ENCODE measurements at regions not wholly inside any gene's neighbourhood (a gene's known extent, or its start where the extent isn't known, plus 50 kb on each side); places are given as distances from the start of the nearest gene placed in this dataset.

DNA sequence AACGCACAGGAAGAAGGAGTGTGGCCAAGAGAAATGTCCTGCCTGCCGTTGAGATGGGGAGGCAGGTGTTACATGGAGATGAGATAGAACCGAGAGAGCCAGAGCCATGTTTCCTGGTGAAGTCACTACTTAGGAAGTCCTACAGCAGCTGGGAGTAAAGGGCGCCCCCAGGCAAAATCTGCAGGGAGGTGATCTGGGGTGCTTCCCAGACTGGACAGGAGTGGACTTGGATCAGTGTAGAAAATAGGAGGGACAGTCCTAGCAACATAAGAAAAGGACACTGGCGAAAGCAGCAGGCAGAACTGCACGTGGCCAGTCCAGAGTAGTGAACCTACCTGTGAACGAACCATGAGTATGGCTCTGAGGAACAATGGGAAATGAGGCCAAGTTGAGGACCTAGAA, 85.3 kb downstream of the CD164 start (continued):
- TF ChIP-seq NPAS2 (CRISPR knock-in tag; IDR thresholded peaks at IDR 0.05; ENCODE audit: borderline replicate concordance) (no peak), HOXB13 (CRISPR knock-in tag; IDR thresholded peaks at IDR 0.05; ENCODE audit: low read depth) (no peak), TP53 (CRISPR knock-in tag; IDR thresholded peaks at IDR 0.05) (no peak), BHLHE40 (IDR thresholded peaks at IDR 0.05; ENCODE audit: low read depth, low read length) (no peak)

GRCh38 chr6:109296452-109296851, 85.8 kb downstream of the CD164 start:
- TF ChIP-seq PHF8 (IDR thresholded peaks at IDR 0.05; ENCODE audit: borderline replicate concordance, low read depth) (no peak), HDAC2 (IDR thresholded peaks at IDR 0.05) (no peak), KDM1A (IDR thresholded peaks at IDR 0.05; ENCODE audit: low read depth) (no peak), E2F6 (IDR thresholded peaks at IDR 0.05; ENCODE audit: borderline replicate concordance, low read depth) (no peak), GATA3 (IDR thresholded peaks at IDR 0.05; ENCODE audit: borderline replicate concordance) (no peak), MAZ (IDR thresholded peaks at IDR 0.05; ENCODE audit: borderline replicate concordance, low read depth, low read length) (no peak), BCL3 (IDR thresholded peaks at IDR 0.05) (no peak), TFCP2L1 (CRISPR knock-in tag; IDR thresholded peaks at IDR 0.05) (no peak), MAFK (IDR thresholded peaks at IDR 0.05; ENCODE audit: partially characterized antibody) (no peak), FOXS1 (CRISPR knock-in tag; IDR thresholded peaks at IDR 0.05) (no peak), EP300 (IDR thresholded peaks at IDR 0.05) (no peak), ELK1 (IDR thresholded peaks at IDR 0.05; ENCODE audit: low read depth, low read length) (no peak)
- no peak overlapping the region for H3K4me3 ChIP-seq
- POLR2A ChIA-PET = no interaction called here
- 32% methylated on average over 3 of the region's 3 CpGs for WGBS (ENCODE audit: missing lambda C conversion rate)
- peaks cover 12% of the 10 kb centered on the region for H3K4me1 ChIP-seq
- no peak overlapping the region for H3K4me2 ChIP-seq
- ATAC-seq (peak in 1 of 2 experiments; percentile 29; a peak in 2 of 6 replicates), DNase-seq (ENCODE audit: low read depth in 1 of 2, low spot score in 1 of 2) (peak in 1 of 2 experiments; percentile 12), FAIRE-seq (no peak)
- no peak overlapping the region for H3K27ac ChIP-seq
- CTCF ChIA-PET = interaction anchor here (1.1 kb wide), 1 partner anchor 23 kb away, joined by 3 read pairs; no protein-coding TSS in a partner anchor
- no peaks in the 10 kb centered on the region for H3K9me3 ChIP-seq

- WGBS (ENCODE audit: missing lambda C conversion rate) = 86% methylated on average over 2 of the region's 3 CpGs
- ChIA-PET POLR2A (no interaction called here), CTCF (no interaction called here)
- ATAC-seq (no peak), DNase-seq (ENCODE audit: low read depth in 1 of 2, low spot score in 1 of 2) (no peak), FAIRE-seq (no peak)
- H3K4me1 ChIP-seq = peaks cover 12% of the 10 kb centered on the region
- TF ChIP-seq SMC3 (IDR thresholded peaks at IDR 0.05) (no peak), HOXB5 (CRISPR knock-in tag; IDR thresholded peaks at IDR 0.05) (no peak), E2F6 (IDR thresholded peaks at IDR 0.05; ENCODE audit: borderline replicate concordance, low read depth) (no peak), FOSL2 (IDR thresholded peaks at IDR 0.05) (no peak), FOSL2 (CRISPR knock-in tag; IDR thresholded peaks at IDR 0.05) (no peak)
- TF ChIP-seq, protein P1, sequence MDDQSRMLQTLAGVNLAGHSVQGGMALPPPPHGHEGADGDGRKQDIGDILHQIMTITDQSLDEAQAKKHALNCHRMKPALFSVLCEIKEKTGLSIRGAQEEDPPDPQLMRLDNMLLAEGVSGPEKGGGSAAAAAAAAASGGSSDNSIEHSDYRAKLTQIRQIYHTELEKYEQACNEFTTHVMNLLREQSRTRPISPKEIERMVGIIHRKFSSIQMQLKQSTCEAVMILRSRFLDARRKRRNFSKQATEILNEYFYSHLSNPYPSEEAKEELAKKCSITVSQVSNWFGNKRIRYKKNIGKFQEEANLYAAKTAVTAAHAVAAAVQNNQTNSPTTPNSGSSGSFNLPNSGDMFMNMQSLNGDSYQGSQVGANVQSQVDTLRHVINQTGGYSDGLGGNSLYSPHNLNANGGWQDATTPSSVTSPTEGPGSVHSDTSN (IDR thresholded peaks at IDR 0.05) = no peak
- no peaks in the 10 kb centered on the region for H3K9me3 ChIP-seq
- H3K4me3 ChIP-seq = no peak overlapping the region
- no peak overlapping the region for H3K4me2 ChIP-seq
- H3K27ac ChIP-seq = no peak overlapping the region
Observed at GRCh38 chr6:109295774-109296156, 86.5 kb downstream of the CD164 start.

All from A549 (cell line).